Right renal cortex interstitium (tissue), 3 donors: ENCODE measurements at regions not wholly inside any gene's neighbourhood (a gene's known extent, or its start where the extent isn't known, plus 50 kb on each side); places are given as distances from the start of the nearest gene placed in this dataset.
"Not testable (repeated sequence)": the region's sequence is repeated elsewhere in the genome, so short reads cannot be mapped to it uniquely, and the experiment has no call there.

ENCODE experiments used
- DNase-seq, 3 donors: peaks; one replicate each; pipeline ENCODE4 v3.0.0-alpha.2; 2013; ENCODE audit warnings: low read depth in 3 of 3, low spot score in 2 of 3

DNA sequence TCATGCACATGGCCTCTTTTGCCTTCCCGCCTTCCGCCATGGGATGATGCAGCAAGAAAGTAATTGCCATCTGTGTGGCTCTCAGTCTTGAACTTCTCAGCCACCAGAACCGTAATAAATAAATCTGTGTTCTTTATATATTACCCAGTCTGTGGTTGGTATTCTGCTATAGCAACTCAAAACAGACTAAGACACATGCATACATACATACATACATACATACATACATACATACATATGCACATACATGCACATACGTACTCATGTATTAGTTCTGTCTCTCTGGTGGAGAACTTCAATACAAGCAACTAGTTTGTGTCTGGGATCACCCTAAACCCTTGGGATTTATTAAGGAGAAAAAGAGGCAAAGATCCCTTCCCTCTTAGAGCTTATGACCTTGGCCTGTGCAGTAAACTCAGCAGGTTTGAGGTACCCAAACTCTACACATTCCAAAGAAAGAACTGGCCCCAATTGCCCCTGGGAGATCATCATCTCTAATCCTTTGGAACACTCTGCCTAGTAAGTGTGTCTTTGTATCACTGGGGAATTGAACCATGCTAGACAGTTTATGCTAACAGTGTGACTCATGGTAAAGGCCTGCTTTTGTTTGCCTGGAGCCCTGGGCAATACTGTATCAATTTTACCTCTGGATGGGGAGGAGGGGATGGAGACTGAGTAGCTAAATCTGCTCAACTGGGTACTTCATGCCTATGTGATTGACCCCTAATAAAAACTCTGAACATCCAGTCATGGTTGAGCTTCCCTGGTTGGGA is 115.6 kb upstream of the LMCD1 start:
- no peak for DNase-seq

DNA sequence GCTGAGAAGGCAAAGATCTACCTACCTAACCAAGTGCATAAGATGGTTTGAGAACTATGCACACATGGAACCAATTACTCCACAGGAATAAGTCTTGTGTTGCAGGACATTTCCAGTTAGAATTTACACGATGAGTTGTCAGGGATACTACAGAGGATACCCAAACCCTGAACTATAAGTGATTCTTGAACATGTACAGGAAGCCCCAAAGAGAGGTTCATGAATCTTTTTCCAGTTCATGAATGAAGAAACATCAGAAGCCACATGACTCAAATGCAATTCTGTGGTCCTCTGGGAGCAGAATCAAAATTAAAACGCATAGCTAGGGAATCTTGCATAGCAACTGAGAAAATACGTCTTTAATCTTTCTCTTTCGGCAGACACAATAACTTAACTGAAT is 114.1 kb upstream of the LMCD1 start:
- DNase-seq, result no peak

DNA sequence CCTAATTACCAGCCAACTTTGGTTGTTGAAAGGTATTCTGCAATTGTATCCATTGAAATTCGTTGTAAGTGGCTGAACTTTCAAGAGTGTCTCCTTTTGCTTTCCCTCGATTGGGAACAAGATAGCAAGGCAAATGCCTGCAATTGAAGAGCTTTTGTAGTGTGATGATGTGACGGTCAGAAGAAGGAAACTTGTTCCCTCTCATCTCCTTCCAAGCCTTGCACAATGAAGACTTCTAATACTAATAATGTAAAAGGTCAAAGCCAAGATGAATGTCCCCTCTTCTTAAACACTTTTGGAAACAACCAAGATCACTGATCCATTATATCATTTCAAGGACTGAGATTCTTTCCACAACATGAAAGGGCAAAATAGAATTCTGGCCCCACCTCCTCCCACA is 101.9 kb upstream of the LMCD1 start:
- DNase-seq, result no peak

DNA sequence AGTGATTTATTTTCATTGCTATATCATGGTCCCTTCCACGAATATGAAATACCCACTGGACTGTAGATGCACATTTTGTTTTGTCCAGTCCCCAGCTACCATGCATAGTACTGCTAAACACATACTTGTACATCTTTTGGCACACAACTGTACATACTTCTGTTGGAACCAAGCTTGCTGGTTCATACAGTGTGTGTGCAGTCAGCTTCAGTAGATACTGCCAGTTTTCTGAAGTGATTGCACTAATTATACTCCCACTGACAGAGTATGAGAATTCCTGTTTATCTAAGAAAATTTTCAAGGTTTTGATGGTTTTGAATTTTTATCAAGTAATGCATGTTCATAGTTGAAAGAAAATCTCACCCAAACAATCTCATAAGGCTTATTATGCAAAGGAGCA is 100.7 kb upstream of the LMCD1 start:
- DNase-seq, result no peak

DNA sequence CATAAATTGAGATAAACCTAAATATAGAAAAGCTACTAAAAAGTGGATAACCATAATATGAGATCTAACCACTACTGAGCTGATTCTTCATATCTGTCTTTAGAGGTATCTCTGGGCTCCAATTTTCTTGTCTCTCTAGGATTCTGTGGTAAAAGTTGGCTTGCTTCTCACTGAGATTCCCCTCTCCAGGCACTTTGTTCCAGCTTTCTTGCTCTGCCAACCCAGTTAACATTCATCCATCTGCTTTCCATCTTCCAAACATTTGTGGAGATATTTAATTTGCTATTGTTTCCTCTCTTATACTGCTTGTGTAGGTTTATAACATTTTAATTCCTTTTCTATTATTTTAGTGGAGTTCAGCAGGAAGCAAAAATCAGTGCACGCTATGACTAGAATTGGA is 97.6 kb upstream of the LMCD1 start:
- no peak for DNase-seq

DNA sequence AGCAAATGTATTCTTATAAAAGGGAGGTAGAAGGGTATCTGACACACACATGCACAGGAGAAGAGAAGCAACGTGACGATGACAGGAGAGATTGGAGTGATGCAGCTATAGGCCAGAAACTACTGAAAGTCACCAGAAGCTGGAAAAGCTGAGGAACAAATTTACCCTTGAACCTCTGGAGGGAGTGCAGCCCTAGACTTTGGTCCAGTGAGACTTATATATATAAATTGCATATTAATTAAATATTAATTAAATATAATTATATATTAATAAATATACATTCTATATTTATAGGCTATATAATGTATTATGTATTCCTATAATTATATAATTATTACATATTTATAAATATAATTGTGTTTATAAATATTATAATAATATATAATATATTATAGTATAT is 96.5 kb upstream of the LMCD1 start:
- DNase-seq, result no peak

DNA sequence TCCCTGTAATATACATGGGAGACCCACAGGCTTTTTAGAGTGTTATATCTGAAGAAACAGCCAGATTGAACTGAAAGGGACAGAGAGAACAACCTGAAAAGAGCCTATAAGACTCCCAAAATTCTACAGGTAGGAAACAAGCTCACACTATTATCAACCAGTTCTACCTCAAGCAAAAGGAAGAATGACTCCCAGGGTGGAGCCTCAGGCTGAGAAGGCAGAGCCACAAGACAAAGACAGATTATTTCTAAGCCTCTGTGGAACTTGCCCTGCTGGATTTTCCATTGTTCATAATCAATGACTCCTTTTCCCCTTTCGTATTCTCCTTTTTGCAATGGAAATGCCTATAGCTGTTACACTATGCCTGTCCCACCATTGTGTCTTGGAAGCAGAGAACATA is 95.1 kb upstream of the LMCD1 start:
- DNase-seq, result no peak

DNA sequence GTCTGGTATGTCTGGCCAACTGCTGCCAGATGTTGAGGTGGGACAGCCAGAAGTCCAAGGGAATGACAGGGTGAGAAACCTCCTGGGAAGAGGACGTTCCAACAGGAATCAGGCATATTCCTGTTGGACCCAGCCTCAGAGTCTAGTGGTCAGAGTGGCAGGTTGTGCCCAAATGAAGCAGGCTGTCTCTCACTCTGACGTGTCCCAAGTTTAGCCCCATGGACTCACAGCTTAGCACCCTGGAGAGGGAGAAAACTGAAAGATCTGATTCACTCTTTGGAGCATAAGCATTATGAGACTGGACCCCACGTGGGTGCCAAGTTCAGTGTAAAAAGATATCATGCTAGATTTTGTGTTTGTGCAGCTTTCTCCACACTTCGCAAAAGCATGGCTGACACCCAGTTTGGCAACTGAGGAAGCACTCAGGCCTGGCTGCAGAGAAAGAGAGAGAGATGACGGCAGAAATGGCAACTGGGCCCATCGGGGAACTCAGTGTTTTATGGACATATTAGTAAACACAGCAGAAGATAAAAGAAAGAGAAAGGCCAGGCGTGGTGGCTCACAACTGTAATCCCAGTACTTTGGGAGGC is 88.2 kb upstream of the LMCD1 start:
- no peak for DNase-seq

DNA sequence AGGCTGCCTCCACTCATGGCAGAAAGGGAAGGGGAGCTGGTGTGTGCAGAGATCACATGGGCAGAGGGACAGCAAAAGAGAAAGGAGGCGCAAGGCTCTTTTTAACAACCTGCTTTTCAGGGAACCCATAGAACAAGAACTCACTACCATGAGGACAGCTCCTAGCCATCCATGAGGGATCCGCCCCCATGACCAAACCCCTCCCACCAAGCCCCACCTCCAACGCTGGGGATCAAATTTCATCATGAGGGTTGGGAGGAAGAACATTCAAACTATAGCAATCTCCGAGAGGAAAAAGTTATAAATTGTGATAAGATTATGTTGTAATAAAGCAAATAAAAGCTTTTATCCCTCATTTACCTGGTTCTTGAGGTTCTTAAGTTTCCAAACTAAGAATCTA is 84.7 kb upstream of the LMCD1 start:
- no peak for DNase-seq

DNA sequence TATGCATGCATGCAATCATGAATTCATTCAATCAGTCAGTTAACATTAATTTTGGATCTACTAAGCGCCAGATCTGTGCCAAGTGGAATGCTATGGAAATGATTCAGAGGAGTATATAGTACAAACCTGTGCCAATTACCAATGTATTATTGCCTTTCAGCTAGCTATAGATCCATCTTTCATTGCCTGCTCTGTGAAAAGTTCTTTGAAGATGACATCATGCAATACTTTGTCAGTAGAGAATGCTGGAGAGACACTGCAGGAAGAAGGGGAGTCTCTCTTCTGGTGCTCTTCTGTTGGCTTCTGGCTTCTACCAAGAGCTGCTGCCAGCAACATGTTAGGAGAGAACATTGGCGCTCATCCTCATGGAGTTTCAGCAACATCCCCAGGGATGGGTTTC is 81.0 kb upstream of the LMCD1 start:
- no peak for DNase-seq

DNA sequence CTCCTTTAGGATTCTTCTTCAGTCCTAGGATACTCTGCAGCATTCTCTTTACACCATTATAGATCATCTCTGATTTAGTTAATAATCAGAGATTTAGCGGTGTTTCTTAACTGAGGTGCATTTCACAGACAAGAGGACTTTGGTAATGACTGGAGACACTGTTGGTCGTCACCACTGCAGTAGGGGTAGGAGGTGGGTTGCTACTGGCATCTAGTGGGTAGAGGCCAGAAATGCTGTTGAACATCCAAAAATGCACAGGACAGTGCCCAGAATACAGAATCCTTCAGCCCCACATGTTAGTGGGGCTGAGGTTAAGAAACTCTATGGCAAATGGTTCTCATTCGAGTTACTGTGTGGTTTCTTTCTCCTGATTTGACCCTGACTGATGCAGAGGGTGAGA is 80.4 kb upstream of the LMCD1 start:
- DNase-seq, result no peak

DNA sequence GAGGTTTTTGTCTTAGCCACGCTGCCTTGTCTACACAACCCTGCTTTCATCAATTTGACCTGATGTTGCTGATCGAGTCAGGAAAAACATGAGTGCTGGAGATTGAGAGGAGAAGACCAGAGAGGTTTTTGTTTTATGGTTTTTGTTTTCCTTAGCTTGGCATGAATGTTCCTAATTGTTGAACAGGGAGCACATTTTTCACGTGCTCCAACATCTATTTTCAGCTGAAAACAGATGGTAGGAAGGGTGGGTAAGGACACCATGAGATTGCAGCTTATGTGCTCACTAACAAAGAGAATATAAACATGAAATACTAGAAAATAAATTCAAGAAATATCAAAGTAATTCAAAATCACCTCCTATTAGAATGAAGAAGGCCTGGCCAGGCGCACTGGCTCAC is 79.9 kb upstream of the LMCD1 start:
- no peak for DNase-seq

DNA sequence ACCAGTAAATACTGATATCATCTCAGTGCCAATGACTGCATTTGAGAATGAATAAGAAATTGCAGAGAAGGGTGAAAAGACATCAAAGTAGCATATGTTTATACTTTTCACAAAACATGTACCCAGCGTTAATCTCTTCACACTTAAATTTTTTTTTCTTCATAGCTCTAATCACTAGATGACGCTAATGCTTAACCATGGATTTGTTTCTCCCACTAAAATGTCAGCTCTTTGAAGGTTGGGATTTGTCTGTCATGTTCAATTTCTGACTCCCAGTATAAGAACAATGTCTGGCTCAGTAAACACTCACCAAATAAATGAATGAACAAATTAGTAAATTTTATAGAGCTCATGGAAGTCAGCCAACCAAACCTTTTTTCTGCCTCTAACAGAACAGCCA is 78.3 kb upstream of the LMCD1 start:
- no peak for DNase-seq

DNA sequence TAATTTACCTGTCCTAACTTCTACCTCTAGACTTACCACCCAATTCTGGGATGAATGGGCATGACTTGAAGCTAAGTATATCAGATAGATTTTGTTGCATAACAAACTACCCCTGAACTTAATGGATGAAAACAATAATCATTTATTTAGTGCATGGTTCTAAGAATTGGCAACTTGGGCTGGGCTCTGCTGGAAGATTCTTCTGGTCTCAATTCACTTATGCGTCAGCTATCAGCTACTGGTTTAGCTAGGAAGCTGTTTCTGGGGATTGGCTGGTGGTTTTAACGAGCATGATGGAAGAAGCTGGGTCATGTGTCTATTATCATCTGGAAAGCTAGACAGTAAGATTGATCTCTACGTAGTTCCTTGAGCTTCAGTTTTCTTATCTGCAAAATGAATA is 77.3 kb upstream of the LMCD1 start:
- DNase-seq, result no peak

DNA sequence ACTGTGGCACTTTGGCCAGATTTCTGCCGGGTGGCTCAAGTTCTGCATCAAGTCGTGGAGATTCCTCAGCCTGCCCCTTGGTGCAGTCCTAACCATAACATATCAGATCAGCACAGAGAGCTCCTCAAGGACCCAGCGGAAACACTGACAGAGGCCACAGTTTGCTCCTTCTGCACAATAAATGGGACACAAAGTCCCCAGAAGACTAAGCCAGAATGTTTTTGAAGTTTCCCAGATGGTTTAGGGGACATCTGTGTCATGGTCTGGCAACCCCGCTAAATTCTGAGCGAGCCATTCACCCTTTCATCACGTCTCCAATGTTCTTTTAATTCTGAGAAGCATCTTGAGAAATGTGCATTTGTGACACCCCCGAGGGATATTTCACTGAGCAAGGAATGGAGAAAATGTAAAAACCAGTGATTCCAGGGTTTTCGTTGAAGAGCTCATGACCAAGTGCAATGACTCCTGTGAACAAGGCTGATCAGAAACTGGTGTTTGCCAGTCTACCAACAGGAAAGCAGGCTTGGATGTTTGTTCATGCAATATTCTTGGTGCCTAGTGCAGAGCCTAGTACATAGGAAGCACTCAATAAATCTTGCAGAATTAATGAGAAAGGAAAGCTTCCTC is 64.8 kb upstream of the LMCD1 start:
- DNase-seq, result no peak

DNA sequence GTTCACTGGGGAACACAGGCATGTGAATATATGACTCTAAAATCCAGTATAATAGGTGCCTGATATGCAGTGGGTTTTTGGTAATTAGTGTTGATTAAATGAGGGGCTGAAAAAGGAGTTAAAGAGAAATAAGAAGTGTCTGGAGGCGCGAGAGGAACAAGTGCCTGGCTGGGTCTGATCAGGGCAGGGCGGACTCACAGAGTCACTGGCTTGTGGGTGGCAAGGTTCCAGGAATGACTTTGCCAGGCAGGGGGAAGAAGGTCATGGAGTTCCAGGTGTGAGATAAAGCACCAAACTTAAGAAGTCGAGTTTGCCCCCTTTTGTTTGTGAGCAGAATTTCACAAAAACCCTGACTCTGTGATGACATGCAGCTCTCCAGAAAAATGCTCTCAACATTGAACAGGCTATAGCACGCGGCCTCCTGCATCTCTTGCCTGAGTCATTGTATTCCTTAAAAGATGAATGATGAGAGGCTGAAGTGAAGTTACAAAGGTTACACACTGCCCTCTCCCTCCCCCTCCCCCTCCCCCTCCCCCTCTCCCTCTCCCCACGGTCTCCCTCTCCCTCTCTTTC is 63.0 kb upstream of the LMCD1 start:
- no peak for DNase-seq

DNA sequence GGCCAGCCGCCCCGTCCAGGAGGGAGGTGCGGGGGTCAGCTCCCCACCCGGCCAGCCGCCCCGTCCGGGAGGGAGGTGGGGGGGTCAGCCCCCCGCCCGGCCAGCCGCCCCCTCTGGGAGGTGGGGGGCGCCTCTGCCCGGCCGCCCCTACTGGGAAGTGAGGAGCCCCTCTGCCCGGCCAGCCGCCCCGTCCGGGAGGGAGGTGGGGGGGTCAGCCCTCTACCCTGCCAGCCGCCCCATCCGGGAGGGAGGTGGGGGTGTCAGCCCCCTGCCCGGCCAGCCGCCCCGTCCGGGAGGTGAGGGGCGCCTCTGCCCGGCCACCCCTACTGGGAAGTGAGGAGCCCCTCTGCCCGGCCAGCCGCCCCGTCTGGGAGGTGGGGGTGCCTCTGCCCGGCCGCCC is 61.5 kb upstream of the LMCD1 start:
- not testable (repeated sequence) for DNase-seq

DNA sequence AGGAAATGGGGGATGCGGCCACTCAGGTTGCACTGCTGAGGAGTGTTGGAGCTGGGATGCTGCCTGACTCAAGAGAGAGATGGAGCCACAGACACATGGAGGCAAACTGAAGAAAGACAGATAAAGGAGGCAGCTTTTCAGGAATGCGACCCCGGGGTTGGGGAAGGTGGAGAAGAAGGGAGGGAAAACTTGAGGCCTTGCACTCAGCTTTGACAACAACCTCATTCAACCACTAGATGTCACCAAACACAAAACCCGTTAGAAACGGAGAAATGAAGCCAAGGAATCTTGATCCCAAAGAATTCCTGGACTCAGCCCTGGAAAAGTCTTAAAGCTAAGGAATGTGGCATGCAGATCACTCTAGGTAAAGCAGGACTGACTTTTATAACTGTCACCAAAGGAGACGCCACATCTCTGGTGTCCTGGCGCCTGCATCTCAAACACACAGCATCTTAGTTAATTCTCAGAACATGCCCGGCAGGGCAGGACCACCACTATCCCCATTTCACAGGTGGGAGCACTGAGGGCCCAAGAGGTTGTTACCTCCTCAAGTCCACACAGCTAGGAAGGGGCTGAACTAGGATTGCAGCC is 59.6 kb upstream of the LMCD1 start:
- peak in 2 of 3 donors; percentile 60 to 62 for DNase-seq

DNA sequence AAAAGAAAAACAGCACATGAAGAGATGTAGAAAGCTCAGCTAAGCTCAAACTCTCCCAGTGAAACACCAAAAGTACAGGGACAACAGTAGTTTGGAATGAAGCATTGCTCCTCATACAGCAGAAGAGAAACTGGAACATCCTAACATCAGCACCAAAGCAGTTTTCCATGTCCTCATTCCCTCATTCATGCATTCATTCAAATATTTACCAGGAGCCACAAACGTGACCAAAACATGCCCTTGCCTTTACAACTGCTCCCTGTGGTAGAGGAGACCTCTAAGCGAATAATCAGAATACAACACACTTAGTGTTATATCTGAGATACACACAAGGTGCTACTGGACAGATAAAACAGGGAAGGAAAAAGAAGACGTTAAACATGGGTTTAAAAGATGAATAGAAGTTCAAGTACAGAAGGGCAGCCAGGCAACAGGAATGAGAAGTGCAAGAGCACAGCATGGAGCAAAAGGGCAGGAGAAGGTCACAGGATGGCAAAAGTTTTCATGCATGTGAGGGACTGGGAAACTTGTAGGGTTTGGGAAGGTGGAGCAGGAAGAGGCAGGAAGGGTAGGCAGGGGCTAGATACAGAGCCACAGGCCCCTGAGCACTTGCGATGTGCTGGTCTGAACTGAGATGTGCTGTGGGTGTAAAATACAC is 58.5 kb upstream of the LMCD1 start:
- DNase-seq, result no peak

DNA sequence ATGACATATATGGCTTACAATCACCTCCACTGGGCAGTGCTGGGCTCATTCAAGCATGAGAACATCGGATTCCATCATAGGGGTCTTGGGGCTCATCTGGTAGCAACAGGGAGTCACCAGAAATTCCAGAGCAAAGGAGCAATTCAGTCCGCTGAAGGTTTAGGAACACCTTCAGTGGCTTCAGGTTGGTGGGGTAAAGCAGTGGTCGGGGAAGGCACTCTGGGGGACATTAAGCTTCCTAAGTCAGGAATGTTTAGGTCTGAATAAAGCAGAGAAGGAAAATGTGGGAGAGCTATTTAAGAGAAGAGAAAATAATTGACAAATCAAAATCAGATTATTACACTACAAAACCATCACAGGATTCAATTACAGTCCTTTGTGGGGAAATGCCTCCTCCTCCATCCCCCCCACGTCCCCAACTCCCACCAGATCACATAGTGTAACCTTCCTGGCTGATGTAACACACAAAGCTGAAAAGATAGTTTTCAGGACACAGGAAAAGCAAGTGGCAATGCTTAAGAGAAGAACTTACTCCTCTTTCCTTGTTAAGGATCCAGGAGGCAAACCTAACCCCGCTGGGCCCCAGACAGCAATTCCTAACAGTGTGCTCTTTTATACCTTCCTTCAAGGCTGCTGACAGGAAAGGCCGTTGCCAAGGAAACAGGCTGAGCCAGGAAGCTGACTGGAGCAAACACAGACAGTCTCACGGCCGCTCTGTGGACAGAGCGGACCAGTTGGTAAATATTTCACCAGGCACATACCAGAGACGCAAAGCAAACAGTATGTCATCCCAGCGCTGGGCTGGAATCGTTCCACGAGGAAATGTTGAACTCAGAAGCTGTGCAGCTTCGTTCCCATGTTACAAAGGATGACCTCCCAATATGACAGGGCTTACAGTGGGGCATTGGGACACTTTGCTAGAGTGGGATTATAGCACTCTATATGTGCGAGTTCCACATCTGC is 57.5 kb upstream of the LMCD1 start:
- DNase-seq, result peak; percentile 83 to 88 (median 87)
